Karpas-422 (cell line): ENCODE measurements at regions not wholly inside any gene's neighbourhood (a gene's known extent, or its start where the extent isn't known, plus 50 kb on each side); places are given as distances from the start of the nearest gene placed in this dataset.

Experiments
- DNase-seq: peaks from one replicate; pipeline ENCODE4 v3.0.0-alpha.2; 2015
- H2AFZ ChIP-seq: fragments of 200-600 bp; sonication (generic); 2 replicates; pipeline ENCODE4 v1.6.1; 2014; ENCODE audit warnings: antibody characterized with exemption, low read length, mixed read lengths
- H3K27ac ChIP-seq: fragments of 200-600 bp; sonication (generic); 2 replicates; pipeline ENCODE4 v1.5.1; 2014; ENCODE audit warnings: mild to moderate bottlenecking, low read length, moderate library complexity
- H3K27me3 ChIP-seq: fragments of 200-600 bp; sonication (generic); 2 replicates; pipeline ENCODE4 v1.6.1; 2014; ENCODE audit warnings: low read length, mixed read lengths
- H3K36me3 ChIP-seq: fragments of 200-600 bp; sonication (generic); 2 replicates; pipeline ENCODE4 v1.6.1; 2014; ENCODE audit warnings: low read length, mixed read lengths; ENCODE audit not compliant: insufficient read depth
- H3K4me1 ChIP-seq: fragments of 200-600 bp; sonication (generic); 2 replicates; pipeline ENCODE4 v1.6.1; 2014; ENCODE audit warnings: mild to moderate bottlenecking, low read length, mixed read lengths
- H3K4me2 ChIP-seq: fragments of 200-600 bp; sonication (generic); 2 replicates; pipeline ENCODE4 v1.6.1; 2014; ENCODE audit warnings: low read length, low read depth, mild to moderate bottlenecking; ENCODE audit not compliant: poor library complexity, severe bottlenecking
- H3K4me3 ChIP-seq: fragments of 200-600 bp; sonication (generic); 2 replicates; pipeline ENCODE4 v1.5.1; 2014; ENCODE audit warnings: mild to moderate bottlenecking, antibody characterized with exemption, low read length, mixed read lengths
- H3K79me2 ChIP-seq: fragments of 200-600 bp; sonication (generic); 2 replicates; pipeline ENCODE4 v1.6.1; 2014; ENCODE audit warnings: mild to moderate bottlenecking, low read length, mixed read lengths
- H3K9ac ChIP-seq: fragments of 200-600 bp; sonication (generic); 2 replicates; pipeline ENCODE4 v1.6.0; 2014; ENCODE audit warnings: low read length
- H3K9me2 ChIP-seq: fragments of 200-600 bp; sonication (generic), shearing (Covaris generic); replicated peaks from 2 replicates; pipeline ENCODE4 v1.6.0; 2014; ENCODE audit warnings: mild to moderate bottlenecking, low read length, moderate library complexity; ENCODE audit not compliant: insufficient read depth
- H3K9me3 ChIP-seq: fragments of 300-700, 200-600 bp; sonication (generic); 2 replicates; pipeline ENCODE4 v1.6.1; 2014; ENCODE audit warnings: low read length, mixed read lengths
- H4K20me1 ChIP-seq: fragments of 200-600 bp; sonication (generic); 2 replicates; pipeline ENCODE4 v1.6.1; 2014; ENCODE audit warnings: mild to moderate bottlenecking, antibody characterized with exemption, low read length, low read depth; ENCODE audit not compliant: insufficient read depth

DNA sequence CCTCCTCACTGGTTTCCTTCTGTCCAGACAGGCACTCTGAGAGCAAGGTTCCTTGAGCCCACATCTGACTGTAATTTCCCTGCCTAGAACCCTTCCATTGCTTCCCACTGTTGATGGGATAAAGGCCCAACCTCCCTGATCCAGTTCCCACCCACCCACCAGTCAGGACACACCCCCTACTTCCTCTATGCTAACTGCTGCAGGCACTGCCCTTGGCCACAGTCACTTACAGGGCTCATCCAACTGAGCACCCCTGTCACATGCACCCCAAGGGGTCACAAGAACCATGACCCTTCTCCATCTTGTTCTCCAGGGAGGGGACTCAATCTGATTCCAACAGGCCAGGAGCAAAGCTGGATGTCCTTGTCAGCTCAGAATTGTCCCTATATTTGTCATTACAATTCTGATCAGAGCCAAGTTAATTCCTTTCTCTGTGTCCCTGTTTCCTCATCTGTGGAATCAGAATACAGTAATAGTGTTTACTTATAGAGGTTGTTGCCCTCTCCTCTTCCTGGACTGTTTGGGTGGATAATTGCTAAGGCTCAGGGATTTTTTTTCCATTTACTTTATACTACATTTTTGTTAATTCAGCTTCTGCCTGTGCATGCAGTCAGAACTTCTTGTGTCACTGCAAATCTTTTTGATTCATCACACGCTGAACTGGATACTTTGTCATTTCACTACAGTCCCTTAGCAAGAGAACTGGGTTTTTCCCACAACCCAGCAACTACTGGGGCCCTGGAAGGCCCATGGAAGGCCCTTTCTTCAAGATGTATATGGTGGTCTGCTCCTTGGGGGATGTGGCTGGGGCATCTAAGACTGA, 105.6 kb upstream of the MAMLD1 start:
- Histone ChIP-seq H3K9me3 (no peaks in the 10 kb centered on the region), H4K20me1 (no peaks in the 10 kb centered on the region), H2AFZ (no peak overlapping the region), H3K4me2 (no peak overlapping the region), H3K27me3 (no peaks in the 10 kb centered on the region), H3K4me3 (no peak overlapping the region), H3K9me2 (no peaks in the 10 kb centered on the region), H3K27ac (no peak overlapping the region), H3K79me2 (no peaks in the 10 kb centered on the region), H3K4me1 (no peaks in the 10 kb centered on the region), H3K9ac (no peak overlapping the region), H3K36me3 (no peaks in the 10 kb centered on the region)
- no peak for DNase-seq

DNA sequence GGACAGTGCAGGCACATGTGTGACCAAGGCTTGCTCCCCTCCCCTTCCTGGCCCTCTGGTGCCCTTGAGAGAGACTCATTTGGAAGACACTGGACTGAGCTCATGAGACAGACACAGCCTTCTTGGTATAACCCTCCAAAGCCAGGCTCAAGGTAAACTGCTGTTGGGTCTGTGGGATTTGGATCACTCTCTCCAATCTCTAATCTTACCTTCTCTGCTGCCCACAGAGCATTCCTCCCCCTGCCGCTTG, 105.0 kb upstream of the MAMLD1 start:
- Histone ChIP-seq H3K9me2 (no peaks in the 10 kb centered on the region), H2AFZ (no peak overlapping the region), H3K4me1 (no peaks in the 10 kb centered on the region), H3K27me3 (no peaks in the 10 kb centered on the region), H3K27ac (no peak overlapping the region), H3K4me3 (no peak overlapping the region), H3K79me2 (no peaks in the 10 kb centered on the region), H3K9me3 (no peaks in the 10 kb centered on the region), H3K36me3 (no peaks in the 10 kb centered on the region), H3K9ac (no peak overlapping the region), H4K20me1 (no peaks in the 10 kb centered on the region), H3K4me2 (no peak overlapping the region)
- no peak for DNase-seq

DNA sequence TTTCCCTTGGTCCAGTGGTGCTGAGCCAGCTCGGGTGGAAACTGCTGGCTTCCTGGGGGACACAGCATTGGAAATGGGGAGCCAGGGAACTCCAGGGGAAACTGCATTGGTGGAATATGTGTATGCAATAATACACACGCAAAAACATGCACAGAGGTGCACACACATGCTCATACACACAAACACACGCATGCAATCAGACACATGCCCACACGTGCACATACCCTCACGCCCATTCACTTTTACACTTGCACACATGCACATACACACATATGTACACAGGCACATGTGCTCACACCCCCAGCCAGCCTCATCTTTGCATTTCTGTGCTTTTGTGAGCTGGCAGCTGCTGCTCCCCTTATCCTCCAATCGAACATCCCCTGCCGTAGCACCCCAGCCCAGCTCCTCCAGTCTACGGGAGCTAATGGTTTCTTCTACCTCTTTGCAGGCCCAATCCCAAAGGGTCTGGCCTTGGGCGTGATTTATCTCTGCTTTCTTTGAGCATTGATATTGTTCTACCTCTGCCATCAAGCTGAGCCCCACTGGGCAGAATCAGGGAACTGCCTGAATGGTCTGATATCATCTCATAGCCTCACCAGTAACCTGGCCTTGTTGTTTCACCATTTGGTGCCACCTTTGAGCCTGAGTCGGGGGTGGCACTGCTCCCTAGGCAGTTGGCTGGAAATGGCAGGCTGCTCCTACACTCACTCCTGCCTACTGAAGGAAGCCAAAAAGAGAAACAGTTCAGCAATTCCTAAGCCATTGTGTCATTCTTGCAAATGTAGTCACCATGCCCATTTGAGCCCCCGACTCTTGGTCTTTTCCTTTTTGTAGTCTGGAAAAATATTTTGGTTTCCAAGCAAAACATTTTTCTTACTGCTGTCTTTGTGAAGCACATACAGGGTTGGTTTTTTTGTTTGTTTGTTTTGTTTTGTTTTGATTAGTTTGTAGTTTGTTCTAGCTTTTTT, 104.4 kb upstream of the MAMLD1 start:
- Histone ChIP-seq H3K27me3 (no peaks in the 10 kb centered on the region), H3K36me3 (no peaks in the 10 kb centered on the region)

DNA sequence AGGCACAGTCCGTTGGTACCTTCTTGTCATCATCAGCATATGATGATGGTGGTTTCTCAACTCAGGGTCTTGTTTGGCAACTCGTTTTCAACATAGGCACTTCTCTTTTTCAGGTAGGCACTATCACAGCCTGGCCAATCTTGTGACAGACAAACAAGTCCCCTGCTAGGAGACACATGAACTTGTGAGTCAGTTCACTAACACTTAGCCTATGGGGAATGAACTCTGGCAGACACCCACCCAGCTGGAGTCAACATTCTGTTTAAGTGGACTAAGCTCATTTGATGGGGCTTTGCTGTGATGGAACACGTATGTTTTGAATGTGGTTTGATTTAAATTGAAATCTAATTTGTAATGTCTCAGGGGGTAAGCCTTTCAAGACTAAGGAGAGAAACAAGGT, 100.7 kb upstream of the MAMLD1 start:
- DNase-seq: no peak
- Histone ChIP-seq H3K36me3 (no peaks in the 10 kb centered on the region), H2AFZ (no peak overlapping the region), H3K9me3 (no peaks in the 10 kb centered on the region), H4K20me1 (no peaks in the 10 kb centered on the region), H3K4me3 (no peak overlapping the region), H3K9ac (no peak overlapping the region), H3K27me3 (no peaks in the 10 kb centered on the region), H3K4me2 (no peak overlapping the region), H3K79me2 (no peaks in the 10 kb centered on the region), H3K27ac (no peak overlapping the region), H3K4me1 (no peaks in the 10 kb centered on the region), H3K9me2 (no peaks in the 10 kb centered on the region)

More for the DNA sequence above, 104.4 kb upstream of the MAMLD1 start:
- no peaks in the 10 kb centered on the region for H3K9me2 ChIP-seq
- no peak overlapping the region for H2AFZ ChIP-seq
- DNase-seq: no peak
- no peaks in the 10 kb centered on the region for H3K9me3 ChIP-seq
- H3K9ac ChIP-seq: no peak overlapping the region
- H3K4me2 ChIP-seq: no peak overlapping the region
- H3K4me1 ChIP-seq: no peaks in the 10 kb centered on the region
- no peak overlapping the region for H3K4me3 ChIP-seq
- no peaks in the 10 kb centered on the region for H3K79me2 ChIP-seq
- no peaks in the 10 kb centered on the region for H4K20me1 ChIP-seq
- H3K27ac ChIP-seq: no peak overlapping the region

DNA sequence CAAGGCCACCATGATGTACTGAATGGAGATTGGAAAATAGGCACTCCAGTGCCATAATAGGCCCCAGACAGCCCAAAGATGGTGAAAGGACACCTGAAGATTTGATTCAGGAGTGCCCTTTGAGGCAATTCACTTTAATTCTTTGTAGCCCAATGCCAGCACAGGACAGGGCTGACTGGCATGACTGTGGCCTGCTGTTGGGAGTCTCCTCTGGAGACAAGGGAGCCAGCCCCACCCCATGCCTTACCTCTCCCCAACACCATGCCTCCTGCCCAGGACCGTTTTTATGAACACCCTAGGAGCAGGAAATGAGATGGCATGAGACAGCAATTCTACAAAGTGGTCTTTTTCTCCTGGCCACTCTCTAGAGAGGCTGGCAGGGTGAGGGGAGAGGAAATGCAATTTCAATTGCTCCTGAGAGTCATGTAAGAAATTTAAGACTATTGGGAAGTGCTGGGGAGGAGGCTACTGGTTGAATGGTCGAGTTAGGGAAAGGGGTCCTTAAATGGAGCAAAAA, 94.2 kb upstream of the MAMLD1 start:
- no peaks in the 10 kb centered on the region for H4K20me1 ChIP-seq
- no peaks in the 10 kb centered on the region for H3K4me1 ChIP-seq
- no peak for DNase-seq
- no peaks in the 10 kb centered on the region for H3K79me2 ChIP-seq
- H3K27me3 ChIP-seq: no peaks in the 10 kb centered on the region
- no peak overlapping the region for H3K4me2 ChIP-seq
- no peak overlapping the region for H3K4me3 ChIP-seq
- no peak overlapping the region for H3K27ac ChIP-seq
- no peaks in the 10 kb centered on the region for H3K36me3 ChIP-seq
- no peak overlapping the region for H2AFZ ChIP-seq
- no peaks in the 10 kb centered on the region for H3K9me3 ChIP-seq
- no peak overlapping the region for H3K9ac ChIP-seq
- no peaks in the 10 kb centered on the region for H3K9me2 ChIP-seq

DNA sequence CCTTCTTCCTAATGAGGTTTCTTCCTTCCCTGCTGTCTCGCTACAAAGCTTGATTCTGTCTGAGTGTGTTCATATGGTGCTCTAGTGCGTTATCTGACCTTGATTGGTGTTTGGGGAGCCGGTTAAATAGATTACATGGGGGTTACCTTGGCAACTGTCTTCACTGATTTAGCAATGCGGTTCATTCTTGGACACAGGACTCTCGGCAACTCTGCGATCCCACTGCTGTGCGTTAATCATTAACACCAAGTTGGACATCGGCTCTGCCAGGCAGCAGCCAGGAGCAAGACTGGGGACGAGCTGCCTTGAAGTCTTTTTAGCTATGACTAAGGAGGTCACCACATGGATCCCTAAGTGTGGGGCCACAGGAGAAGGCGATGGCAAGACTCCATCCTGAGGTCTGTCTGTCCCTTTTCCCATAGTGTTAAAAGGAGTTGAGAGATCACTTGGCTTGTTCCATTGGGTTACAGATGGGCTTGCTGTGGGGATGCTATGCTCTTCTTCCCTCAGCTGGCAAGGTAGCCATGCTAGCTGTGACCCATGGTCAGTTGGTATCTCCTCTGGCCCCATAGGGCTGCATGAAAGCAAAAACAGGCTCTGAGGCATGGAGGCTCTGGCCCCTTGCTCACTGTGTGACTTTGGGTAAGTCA, 93.4 kb upstream of the MAMLD1 start:
- Histone ChIP-seq H3K4me2 (no peak overlapping the region), H3K4me1 (no peaks in the 10 kb centered on the region), H3K27me3 (no peaks in the 10 kb centered on the region), H2AFZ (no peak overlapping the region), H3K9me2 (no peaks in the 10 kb centered on the region), H3K79me2 (no peaks in the 10 kb centered on the region), H3K27ac (no peak overlapping the region), H4K20me1 (no peaks in the 10 kb centered on the region), H3K9ac (no peak overlapping the region), H3K4me3 (no peak overlapping the region), H3K36me3 (no peaks in the 10 kb centered on the region), H3K9me3 (no peaks in the 10 kb centered on the region)
- DNase-seq: no peak

DNA sequence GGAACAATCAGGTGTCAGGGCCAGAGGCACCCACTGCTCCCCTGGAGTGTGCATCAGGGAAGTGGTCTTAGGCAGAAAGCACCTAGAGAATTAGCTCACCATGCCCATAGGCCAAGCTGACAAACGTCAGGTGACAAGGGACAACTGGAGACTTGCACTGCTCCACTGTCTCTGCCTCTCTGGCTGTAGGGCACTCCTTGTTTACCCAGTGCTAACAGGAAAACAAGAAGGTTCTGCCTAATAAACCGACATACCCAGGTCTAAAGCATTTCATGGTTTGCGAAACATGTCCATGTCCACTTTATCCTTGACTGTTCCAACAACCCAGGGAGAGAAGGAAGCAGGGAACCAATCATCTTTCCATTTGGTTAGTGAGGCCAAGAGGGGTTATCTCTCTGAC, 92.5 kb upstream of the MAMLD1 start:
- H3K27me3 ChIP-seq: no peaks in the 10 kb centered on the region

More for the DNA sequence above, 92.5 kb upstream of the MAMLD1 start:
- H3K27ac ChIP-seq: no peak overlapping the region
- no peaks in the 10 kb centered on the region for H4K20me1 ChIP-seq
- no peak overlapping the region for H2AFZ ChIP-seq
- H3K79me2 ChIP-seq: no peaks in the 10 kb centered on the region
- H3K4me3 ChIP-seq: no peak overlapping the region
- H3K4me2 ChIP-seq: no peak overlapping the region
- no peaks in the 10 kb centered on the region for H3K9me3 ChIP-seq
- no peak for DNase-seq
- no peaks in the 10 kb centered on the region for H3K9me2 ChIP-seq
- H3K9ac ChIP-seq: no peak overlapping the region
- no peaks in the 10 kb centered on the region for H3K4me1 ChIP-seq
- no peaks in the 10 kb centered on the region for H3K36me3 ChIP-seq
